ENCODE measurements at regions not wholly inside any gene's neighbourhood (a gene's known extent, or its start where the extent isn't known, plus 50 kb on each side); places are given as distances from the start of the nearest gene placed in this dataset.

- ChIA-PET CTCF (no interaction called here), POLR2A (no interaction called here)
- WGBS (ENCODE audit: insufficient coverage) = 91% methylated on average over 8 of the region's 9 CpGs
- H3K9me3 ChIP-seq (ENCODE audit: control extremely low read depth in 1 of 5, control insufficient read depth in 4 of 5, insufficient read depth in 2 of 5, low read depth in 1 of 5, low read length in 4 of 5) = peaks cover 0 to 4% (median 0%) of the 10 kb centered on the region in 5 experiments
- H3K4me1 ChIP-seq (ENCODE audit: control extremely low read depth in 1 of 4, control insufficient read depth in 4 of 4, insufficient read depth in 4 of 4, low read length in 3 of 4) = no peaks in the 10 kb centered on the region
- no peaks in the 10 kb centered on the region for H3K36me3 ChIP-seq (ENCODE audit: control insufficient read depth in 4 of 4, insufficient read depth in 4 of 4, low read length in 3 of 4)
- peaks cover 0 to 5% (median 0%) of the 10 kb centered on the region in 5 experiments for H3K27me3 ChIP-seq (replicated peaks in 2 of 5; ENCODE audit: control insufficient read depth in 4 of 5, insufficient read depth in 5 of 5, low read length in 4 of 5)
- DNase-seq = no peak
- H3K27ac ChIP-seq (ENCODE audit: insufficient read depth in 1 of 2, low read depth in 1 of 2, low read length in 2 of 2, poor library complexity in 1 of 2, severe bottlenecking in 2 of 2) = no peak overlapping the region
- H3K4me3 ChIP-seq (ENCODE audit: control insufficient read depth in 1 of 7, extremely low read depth in 1 of 7, insufficient read depth in 4 of 7, low read depth in 2 of 7, low read length in 6 of 7) = no peak overlapping the region
Observed at GRCh38 chr6:170114187-170114945, 176.5 kb downstream of the DLL1 start.

DNA sequence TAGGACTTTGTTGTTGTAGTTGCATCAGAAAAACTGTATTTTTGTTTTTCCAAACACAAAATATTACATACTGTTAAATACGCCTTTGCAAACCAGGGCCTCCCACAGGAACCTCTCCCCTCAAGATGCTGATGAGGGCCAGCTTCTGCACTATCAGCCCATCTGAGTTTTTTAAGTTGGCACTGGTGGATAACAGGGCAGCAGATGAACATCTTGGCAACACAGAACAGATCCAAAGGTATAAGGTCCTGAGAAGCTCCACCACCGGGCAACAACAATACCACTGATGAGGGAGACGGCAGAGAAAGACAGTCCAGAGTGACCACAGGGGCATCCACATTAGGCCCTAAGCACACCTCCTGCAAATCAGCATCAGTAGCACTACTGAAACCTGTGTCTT is 177.7 kb downstream of the DLL1 start:
- ChIA-PET POLR2A (no interaction called here), CTCF (no interaction called here)
- Histone ChIP-seq H3K4me3 (ENCODE audit: control insufficient read depth in 1 of 7, extremely low read depth in 1 of 7, insufficient read depth in 4 of 7, low read depth in 2 of 7, low read length in 6 of 7) (no peak overlapping the region), H3K36me3 (ENCODE audit: control insufficient read depth in 4 of 4, insufficient read depth in 4 of 4, low read length in 3 of 4) (no peaks in the 10 kb centered on the region), H3K4me1 (ENCODE audit: control extremely low read depth in 1 of 4, control insufficient read depth in 4 of 4, insufficient read depth in 4 of 4, low read length in 3 of 4) (no peaks in the 10 kb centered on the region), H3K27ac (ENCODE audit: insufficient read depth in 1 of 2, low read depth in 1 of 2, low read length in 2 of 2, poor library complexity in 1 of 2, severe bottlenecking in 2 of 2) (no peak overlapping the region), H3K9me3 (ENCODE audit: control extremely low read depth in 1 of 5, control insufficient read depth in 4 of 5, insufficient read depth in 2 of 5, low read depth in 1 of 5, low read length in 4 of 5) (peaks cover 0 to 4% (median 0%) of the 10 kb centered on the region in 5 experiments), H3K27me3 (replicated peaks in 2 of 5; ENCODE audit: control insufficient read depth in 4 of 5, insufficient read depth in 5 of 5, low read length in 4 of 5) (peaks cover 0 to 9% (median 0%) of the 10 kb centered on the region in 5 experiments)
- 88% methylated on average over 2 of the region's 3 CpGs for WGBS (ENCODE audit: insufficient coverage)
- no peak for DNase-seq

GRCh38 chr6:170112583-170112860 is 178.4 kb downstream of the DLL1 start:
- ChIA-PET CTCF (no interaction called here), POLR2A (no interaction called here)
- Histone ChIP-seq H3K9me3 (ENCODE audit: control extremely low read depth in 1 of 5, control insufficient read depth in 4 of 5, insufficient read depth in 2 of 5, low read depth in 1 of 5, low read length in 4 of 5) (peaks cover 0 to 4% (median 0%) of the 10 kb centered on the region in 5 experiments), H3K36me3 (ENCODE audit: control insufficient read depth in 4 of 4, insufficient read depth in 4 of 4, low read length in 3 of 4) (no peaks in the 10 kb centered on the region), H3K4me1 (ENCODE audit: control extremely low read depth in 1 of 4, control insufficient read depth in 4 of 4, insufficient read depth in 4 of 4, low read length in 3 of 4) (no peaks in the 10 kb centered on the region), H3K27ac (ENCODE audit: insufficient read depth in 1 of 2, low read depth in 1 of 2, low read length in 2 of 2, poor library complexity in 1 of 2, severe bottlenecking in 2 of 2) (no peak overlapping the region), H3K27me3 (replicated peaks in 2 of 5; ENCODE audit: control insufficient read depth in 4 of 5, insufficient read depth in 5 of 5, low read length in 4 of 5) (peaks cover 0 to 13% (median 0%) of the 10 kb centered on the region in 5 experiments), H3K4me3 (ENCODE audit: control insufficient read depth in 1 of 7, extremely low read depth in 1 of 7, insufficient read depth in 4 of 7, low read depth in 2 of 7, low read length in 6 of 7) (no peak overlapping the region)
- WGBS (ENCODE audit: insufficient coverage) = 100% methylated on average over 1 of the region's 4 CpGs
- DNase-seq = no peak

DNA sequence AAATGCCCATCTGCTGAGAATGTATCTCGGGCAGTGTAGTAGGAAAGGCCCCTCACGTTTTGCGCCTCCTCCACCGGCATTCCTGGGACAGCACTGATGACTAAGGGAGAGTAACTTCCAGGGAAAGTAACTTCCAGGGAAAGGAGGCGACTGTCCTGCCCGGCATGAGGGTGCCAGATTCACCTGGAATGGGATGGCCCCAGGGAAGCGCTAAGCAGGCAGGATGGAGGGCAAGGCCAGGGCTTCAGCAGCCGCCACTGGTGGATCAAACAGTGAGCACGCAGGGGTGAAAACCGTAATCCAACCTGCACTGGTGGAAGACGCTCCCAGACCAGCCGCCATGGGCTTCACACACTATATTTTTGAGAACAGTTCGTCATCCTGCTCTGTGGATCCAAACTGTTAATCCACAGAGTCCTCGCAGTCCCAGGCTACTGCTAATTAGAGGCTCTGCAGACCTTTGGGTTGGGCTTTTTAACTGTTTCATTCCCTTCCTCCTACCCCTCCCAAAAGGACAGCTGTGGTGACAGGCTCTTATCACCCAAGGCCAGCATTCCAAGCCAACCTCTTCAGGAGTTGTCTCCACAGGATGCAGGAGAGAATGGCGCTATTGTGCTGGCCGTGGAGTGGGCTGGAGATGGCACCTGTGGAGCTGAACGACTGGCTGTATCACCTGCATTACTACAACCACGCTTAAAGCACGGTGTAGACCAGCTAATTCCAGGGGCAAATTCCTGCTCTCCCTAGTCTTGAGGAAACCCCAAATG is 178.9 kb downstream of the DLL1 start:
- peaks cover 0 to 14% (median 0%) of the 10 kb centered on the region in 5 experiments for H3K27me3 ChIP-seq (replicated peaks in 2 of 5; ENCODE audit: control insufficient read depth in 4 of 5, insufficient read depth in 5 of 5, low read length in 4 of 5)
- no peak overlapping the region for H3K27ac ChIP-seq (ENCODE audit: insufficient read depth in 1 of 2, low read depth in 1 of 2, low read length in 2 of 2, poor library complexity in 1 of 2, severe bottlenecking in 2 of 2)
- no peak overlapping the region for H3K4me3 ChIP-seq (ENCODE audit: control insufficient read depth in 1 of 7, extremely low read depth in 1 of 7, insufficient read depth in 4 of 7, low read depth in 2 of 7, low read length in 6 of 7)
- H3K4me1 ChIP-seq (ENCODE audit: control extremely low read depth in 1 of 4, control insufficient read depth in 4 of 4, insufficient read depth in 4 of 4, low read length in 3 of 4) = no peaks in the 10 kb centered on the region
- WGBS (ENCODE audit: insufficient coverage) = 88% methylated on average over 15 of the region's 19 CpGs
- H3K9me3 ChIP-seq (ENCODE audit: control extremely low read depth in 1 of 5, control insufficient read depth in 4 of 5, insufficient read depth in 2 of 5, low read depth in 1 of 5, low read length in 4 of 5) = peaks cover 0 to under 1% (median 0%) of the 10 kb centered on the region in 5 experiments
- H3K36me3 ChIP-seq (ENCODE audit: control insufficient read depth in 4 of 4, insufficient read depth in 4 of 4, low read length in 3 of 4) = no peaks in the 10 kb centered on the region
- no peak for DNase-seq
- ChIA-PET CTCF (no interaction called here), POLR2A (no interaction called here)

DNA sequence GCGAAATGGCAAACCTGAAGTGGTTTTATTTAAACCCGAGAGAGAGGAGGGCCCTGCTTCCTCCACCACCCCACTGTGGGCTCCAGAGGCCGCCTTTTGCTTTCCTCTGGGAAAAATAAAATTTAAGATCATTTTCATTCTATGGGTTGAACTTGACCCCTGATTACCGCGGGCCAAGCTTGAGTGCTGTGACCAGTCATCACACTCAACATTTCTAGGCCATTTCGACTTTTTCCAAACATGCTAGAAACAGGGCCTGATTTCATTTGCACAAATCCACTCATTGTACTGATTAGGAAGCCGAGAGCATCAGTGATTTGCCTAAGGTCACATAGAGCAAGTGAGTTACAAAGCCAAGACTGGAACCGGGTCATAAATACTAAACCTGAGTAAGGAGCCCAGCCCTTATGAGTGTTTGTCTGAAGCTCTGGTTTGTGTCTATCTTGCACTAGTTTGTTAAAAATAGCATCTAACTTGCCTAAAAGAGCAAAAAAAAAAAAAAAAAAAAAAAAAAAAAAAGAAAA is 179.7 kb downstream of the DLL1 start:
- H3K4me3 ChIP-seq (ENCODE audit: control insufficient read depth in 1 of 7, extremely low read depth in 1 of 7, insufficient read depth in 4 of 7, low read depth in 2 of 7, low read length in 6 of 7) = no peak overlapping the region
- H3K27ac ChIP-seq (ENCODE audit: insufficient read depth in 1 of 2, low read depth in 1 of 2, low read length in 2 of 2, poor library complexity in 1 of 2, severe bottlenecking in 2 of 2) = no peak overlapping the region
- 100% methylated on average over 7 of the region's 8 CpGs for WGBS (ENCODE audit: insufficient coverage)
- H3K4me1 ChIP-seq (ENCODE audit: control extremely low read depth in 1 of 4, control insufficient read depth in 4 of 4, insufficient read depth in 4 of 4, low read length in 3 of 4) = no peaks in the 10 kb centered on the region
- peaks cover 0 to 14% (median 0%) of the 10 kb centered on the region in 5 experiments for H3K27me3 ChIP-seq (replicated peaks in 2 of 5; ENCODE audit: control insufficient read depth in 4 of 5, insufficient read depth in 5 of 5, low read length in 4 of 5)
- no peaks in the 10 kb centered on the region for H3K36me3 ChIP-seq (ENCODE audit: control insufficient read depth in 4 of 4, insufficient read depth in 4 of 4, low read length in 3 of 4)
- POLR2A ChIA-PET = no interaction called here
- no peaks in the 10 kb centered on the region for H3K9me3 ChIP-seq (ENCODE audit: control extremely low read depth in 1 of 5, control insufficient read depth in 4 of 5, insufficient read depth in 2 of 5, low read depth in 1 of 5, low read length in 4 of 5)
- no peak for DNase-seq
- CTCF ChIA-PET = interaction anchor here (0.5 kb wide), 1 partner anchor 15 kb away, joined by 3 read pairs; no protein-coding TSS in a partner anchor

DNA sequence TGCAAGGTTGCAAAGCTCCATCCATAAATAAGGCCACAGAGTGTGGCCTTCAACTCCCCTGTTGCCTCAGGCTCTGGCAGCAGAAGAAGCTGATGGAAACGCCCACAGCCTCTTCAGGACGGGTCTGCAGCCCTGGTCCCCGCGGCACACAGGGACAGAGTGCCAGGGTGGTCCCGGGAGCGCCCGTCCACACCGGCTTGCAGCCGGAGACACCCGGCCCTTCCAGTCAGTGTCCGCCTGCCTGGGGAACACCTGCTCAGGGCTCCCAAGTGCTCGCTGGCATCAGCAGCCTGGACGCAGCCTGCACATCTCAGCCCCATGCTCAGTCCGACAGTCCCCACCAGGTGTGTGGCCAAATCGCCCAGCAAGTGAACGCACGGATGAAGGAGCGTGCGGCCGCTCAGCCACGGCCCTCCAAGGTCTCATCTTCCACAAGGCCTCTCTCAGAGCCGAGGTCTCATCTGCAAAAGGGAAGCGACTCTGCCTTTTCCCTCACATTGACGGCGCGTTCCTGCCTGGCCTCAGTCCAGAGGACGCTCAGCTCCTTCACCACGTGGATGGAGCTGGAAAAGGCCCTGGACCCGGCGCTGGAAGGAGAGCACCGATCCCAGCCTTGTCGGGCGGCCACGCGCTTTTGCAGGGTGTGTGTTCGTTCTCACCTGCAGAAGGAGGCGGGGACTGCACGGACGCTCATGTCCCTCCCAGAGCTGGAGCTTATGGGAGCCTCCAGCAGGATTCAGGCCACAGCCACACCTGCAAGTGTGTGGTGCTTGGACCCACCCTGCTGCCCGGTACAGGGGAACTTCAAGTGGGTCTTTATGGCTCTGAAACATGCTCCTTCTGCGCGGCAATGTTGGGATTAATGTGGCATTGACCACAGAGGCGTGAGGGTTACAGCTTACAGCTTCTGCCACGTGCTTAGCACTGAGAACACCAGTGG is 180.4 kb downstream of the DLL1 start:
- ChIA-PET POLR2A (no interaction called here), CTCF (interaction anchor here (0.5 kb wide), 1 partner anchor 16 kb away, joined by 3 read pairs; no protein-coding TSS in a partner anchor)
- 93% methylated on average over 42 of the region's 44 CpGs for WGBS (ENCODE audit: insufficient coverage)
- Histone ChIP-seq H3K4me1 (ENCODE audit: control extremely low read depth in 1 of 4, control insufficient read depth in 4 of 4, insufficient read depth in 4 of 4, low read length in 3 of 4) (no peaks in the 10 kb centered on the region), H3K27me3 (replicated peaks in 2 of 5; ENCODE audit: control insufficient read depth in 4 of 5, insufficient read depth in 5 of 5, low read length in 4 of 5) (peaks cover 0 to 14% (median 0%) of the 10 kb centered on the region in 5 experiments), H3K9me3 (ENCODE audit: control extremely low read depth in 1 of 5, control insufficient read depth in 4 of 5, insufficient read depth in 2 of 5, low read depth in 1 of 5, low read length in 4 of 5) (peaks cover 0 to under 1% (median 0%) of the 10 kb centered on the region in 5 experiments), H3K4me3 (ENCODE audit: control insufficient read depth in 1 of 7, extremely low read depth in 1 of 7, insufficient read depth in 4 of 7, low read depth in 2 of 7, low read length in 6 of 7) (no peak overlapping the region), H3K36me3 (ENCODE audit: control insufficient read depth in 4 of 4, insufficient read depth in 4 of 4, low read length in 3 of 4) (no peaks in the 10 kb centered on the region), H3K27ac (ENCODE audit: insufficient read depth in 1 of 2, low read depth in 1 of 2, low read length in 2 of 2, poor library complexity in 1 of 2, severe bottlenecking in 2 of 2) (no peak overlapping the region)
- no peak for DNase-seq
